ENCODE measurements at regions not wholly inside any gene's neighbourhood (a gene's known extent, or its start where the extent isn't known, plus 50 kb on each side); places are given as distances from the start of the nearest gene placed in this dataset.

DNA sequence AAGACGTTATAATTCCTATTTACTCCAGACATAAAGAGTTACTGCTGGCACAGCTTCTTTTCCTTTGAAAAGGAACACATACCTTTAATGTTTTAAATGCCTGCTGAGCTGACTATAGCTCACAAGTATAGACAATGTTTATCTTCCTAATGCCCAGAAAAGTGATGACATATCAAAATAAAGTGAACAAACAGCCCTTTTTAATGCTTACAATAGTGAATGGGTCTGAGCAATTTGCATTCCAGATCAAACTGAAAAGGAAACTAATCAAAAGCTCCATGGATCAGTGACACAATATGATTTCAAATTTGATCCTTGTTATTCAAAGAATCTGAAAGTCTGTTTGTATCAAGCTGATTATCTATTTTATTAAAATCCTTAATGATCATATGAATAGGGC, 233.6 kb upstream of the SEMA3E start:
- DNase-seq (ENCODE audit: low read depth, low spot score) = no peak
- H3K4me3 ChIP-seq (ENCODE audit: low read length) = no peak overlapping the region

GRCh38 chr7:83879063-83879462, 230.1 kb upstream of the SEMA3E start:
- DNase-seq (ENCODE audit: low read depth, low spot score) = no peak
- H3K4me3 ChIP-seq (ENCODE audit: low read length) = no peak overlapping the region

GRCh38 chr7:83878614-83879013, 229.7 kb upstream of the SEMA3E start:
- H3K4me3 ChIP-seq (ENCODE audit: low read length) = no peak overlapping the region
- no peak for DNase-seq (ENCODE audit: low read depth, low spot score)

DNA sequence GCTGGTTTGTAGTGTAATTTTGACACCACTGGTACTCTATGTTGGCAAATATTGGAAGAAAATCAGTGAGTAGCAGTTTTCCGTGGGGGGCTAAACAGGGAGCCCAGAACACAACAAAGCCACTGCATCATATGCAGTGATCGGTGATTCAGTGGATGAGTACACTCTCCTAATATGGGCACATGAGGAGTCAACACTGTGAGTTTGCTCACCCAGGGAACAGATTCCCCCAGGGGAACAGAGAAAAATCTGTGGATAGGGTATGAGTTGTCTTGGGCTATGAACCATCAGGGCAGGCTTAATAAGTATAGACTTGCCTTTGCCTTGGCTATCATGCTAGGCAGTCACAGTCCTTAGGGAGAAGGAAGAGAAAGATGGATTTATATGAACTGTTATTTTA, 227.7 kb upstream of the SEMA3E start:
- DNase-seq (ENCODE audit: low read depth, low spot score) = no peak
- H3K4me3 ChIP-seq (ENCODE audit: low read length) = no peak overlapping the region

DNA sequence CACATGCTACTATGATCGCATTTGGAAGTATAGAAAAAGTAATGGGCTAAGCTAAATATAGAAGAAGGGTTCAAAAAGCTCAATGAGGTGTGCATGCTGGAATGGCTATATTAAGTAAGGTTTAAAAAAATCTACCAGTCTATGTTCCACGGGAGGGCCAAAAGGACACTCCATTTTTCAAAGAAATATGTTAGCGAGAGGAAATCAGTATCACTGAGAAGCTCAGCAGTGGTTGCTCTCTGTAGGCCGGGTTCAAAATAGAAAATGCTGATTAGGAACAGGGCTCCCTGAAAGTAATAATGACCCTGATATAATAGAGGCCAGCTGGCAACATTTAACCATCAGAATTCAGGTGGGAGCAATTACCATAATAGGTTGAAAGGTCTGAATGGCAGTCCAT, 224.5 kb upstream of the SEMA3E start:
- H3K4me3 ChIP-seq (ENCODE audit: low read length) = no peak overlapping the region
- DNase-seq (ENCODE audit: low read depth, low spot score) = no peak

DNA sequence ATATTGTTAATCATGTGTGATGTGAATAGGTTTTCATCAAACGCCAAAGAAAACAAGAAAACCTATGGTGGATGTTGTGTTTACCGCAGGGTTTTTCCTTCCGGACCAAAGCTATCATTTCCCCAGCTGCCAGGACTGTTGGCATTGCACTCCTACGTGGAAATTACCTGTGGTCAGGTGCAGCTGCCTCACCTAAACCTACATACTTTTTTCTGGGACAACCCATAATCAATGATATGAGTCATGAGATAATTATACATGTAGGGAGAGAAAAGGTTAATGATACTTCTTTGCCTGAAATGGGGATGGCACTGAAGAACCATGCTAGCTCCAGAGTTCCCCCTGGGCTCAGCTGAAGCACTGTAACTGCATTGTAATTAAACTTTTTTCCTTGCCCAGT, 223.6 kb upstream of the SEMA3E start:
- no peak for DNase-seq (ENCODE audit: low read depth, low spot score)
- no peak overlapping the region for H3K4me3 ChIP-seq (ENCODE audit: low read length)

- DNase-seq (ENCODE audit: low read depth, low spot score) = no peak
- H3K4me3 ChIP-seq (ENCODE audit: low read length) = no peak overlapping the region
Measured at GRCh38 chr7:83870515-83870914, 221.6 kb upstream of the SEMA3E start.

- H3K4me3 ChIP-seq (ENCODE audit: low read length) = no peak overlapping the region
- no peak for DNase-seq (ENCODE audit: low read depth, low spot score)
Measured at GRCh38 chr7:83866582-83866981, 217.6 kb upstream of the SEMA3E start.

GRCh38 chr7:83864551-83864950, 215.6 kb upstream of the SEMA3E start:
- H3K4me3 ChIP-seq (ENCODE audit: low read length) = no peak overlapping the region
- DNase-seq (ENCODE audit: low read depth, low spot score) = no peak

GRCh38 chr7:83863906-83864305, 215.0 kb upstream of the SEMA3E start:
- no peak overlapping the region for H3K4me3 ChIP-seq (ENCODE audit: low read length)
- DNase-seq (ENCODE audit: low read depth, low spot score) = no peak

DNA sequence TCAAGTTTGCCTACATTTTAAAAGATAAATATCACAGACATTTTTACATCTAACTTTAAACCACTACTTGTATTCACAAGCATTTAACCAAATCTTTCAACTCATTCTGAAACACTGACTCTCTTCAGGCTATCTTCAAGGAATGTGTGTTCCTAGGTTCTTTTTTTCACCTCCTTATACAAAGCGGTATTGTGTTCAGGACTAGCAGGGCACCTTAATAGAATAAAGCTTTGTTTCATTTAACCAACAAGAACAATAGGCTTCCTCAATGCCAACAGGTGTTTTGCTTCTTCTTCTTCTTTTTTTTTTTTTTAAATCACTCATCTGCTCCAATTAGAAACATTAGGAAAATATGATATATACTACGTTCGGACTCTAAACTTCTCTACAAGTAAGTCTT, 212.9 kb upstream of the SEMA3E start:
- DNase-seq (ENCODE audit: low read depth, low spot score) = no peak
- H3K4me3 ChIP-seq (ENCODE audit: low read length) = no peak overlapping the region

DNA sequence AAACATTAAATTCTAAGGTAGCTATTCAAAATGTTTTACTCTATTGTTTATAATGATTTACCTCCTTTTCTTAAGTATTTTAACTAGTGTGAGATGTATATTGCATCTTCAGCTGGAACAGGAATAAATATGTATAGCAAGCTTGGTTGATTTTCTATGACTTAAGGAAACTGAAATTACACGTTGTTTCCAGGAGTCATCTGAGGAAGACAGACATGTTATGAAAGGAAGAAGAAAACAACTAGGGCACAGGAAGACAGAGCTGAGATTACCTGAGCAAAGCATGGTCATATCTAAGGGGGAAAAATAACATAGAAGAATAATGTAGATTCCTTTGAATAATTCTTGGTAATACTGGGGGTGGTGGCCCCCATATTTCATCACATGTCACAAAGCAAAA, 210.9 kb upstream of the SEMA3E start:
- no peak overlapping the region for H3K4me3 ChIP-seq (ENCODE audit: low read length)
- DNase-seq (ENCODE audit: low read depth, low spot score) = no peak

DNA sequence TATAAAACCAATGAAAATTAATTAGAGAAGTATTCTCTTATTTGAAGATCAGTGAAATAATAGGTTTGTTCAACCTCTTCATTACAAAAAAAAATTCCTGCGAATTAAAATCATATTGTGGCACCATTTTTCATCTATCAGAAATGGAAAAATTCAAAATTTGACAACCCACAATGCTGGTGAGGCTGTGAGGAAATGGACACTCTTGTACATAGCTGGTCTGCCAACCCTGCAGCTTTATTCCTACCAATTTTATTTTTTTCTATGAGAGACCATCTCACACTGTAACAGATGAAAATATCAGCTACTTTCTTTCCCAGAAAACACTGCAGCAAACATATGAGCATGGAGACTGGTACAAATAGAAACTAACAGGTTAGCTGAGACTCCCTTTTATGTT, 208.8 kb upstream of the SEMA3E start:
- no peak for DNase-seq (ENCODE audit: low read depth, low spot score)
- no peak overlapping the region for H3K4me3 ChIP-seq (ENCODE audit: low read length)

DNA sequence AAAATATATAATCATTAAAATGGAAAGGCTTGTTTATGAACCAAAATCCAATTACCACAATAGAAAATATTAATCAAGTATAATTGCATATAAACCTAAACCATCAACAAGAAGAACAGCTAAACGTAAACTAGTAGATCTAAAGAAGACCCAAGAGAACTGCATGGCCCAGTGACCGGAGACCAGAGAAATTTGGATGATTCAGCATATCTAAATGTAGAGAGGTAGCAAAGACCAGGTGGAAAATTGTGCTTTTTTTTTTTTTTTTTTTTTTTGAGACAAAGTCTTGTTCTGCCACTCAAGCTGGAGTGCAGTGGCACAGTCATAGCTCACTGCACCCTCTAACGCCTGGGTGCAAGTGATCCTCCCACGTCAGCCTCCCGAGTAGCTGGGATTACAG, 207.2 kb upstream of the SEMA3E start:
- no peak for DNase-seq (ENCODE audit: low read depth, low spot score)
- no peak overlapping the region for H3K4me3 ChIP-seq (ENCODE audit: low read length)

DNA sequence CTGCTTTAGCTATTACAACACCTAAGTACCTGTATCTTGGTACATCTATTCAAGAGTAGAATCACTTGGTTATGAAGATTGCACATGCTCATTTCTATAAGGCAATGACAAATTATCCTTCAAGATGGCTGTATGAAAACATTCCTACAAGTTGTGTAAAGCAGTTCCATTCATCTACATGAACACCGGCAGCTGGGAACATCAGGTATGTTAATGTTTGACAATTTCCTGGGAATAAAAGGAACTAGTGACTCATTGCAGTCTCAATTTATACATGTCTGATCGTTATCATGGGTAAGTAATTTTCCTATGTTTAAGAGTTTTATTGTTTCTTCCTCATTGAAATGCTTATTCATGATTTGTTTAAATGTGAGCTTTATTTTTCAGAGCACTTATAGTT, 203.2 kb upstream of the SEMA3E start:
- DNase-seq (ENCODE audit: low read depth, low spot score) = no peak

GRCh38 chr7:83851551-83851950, 202.6 kb upstream of the SEMA3E start:
- H3K4me3 ChIP-seq (ENCODE audit: low read length) = no peak overlapping the region
- DNase-seq (ENCODE audit: low read depth, low spot score) = no peak

More for the DNA sequence above, 203.2 kb upstream of the SEMA3E start:
- no peak overlapping the region for H3K4me3 ChIP-seq (ENCODE audit: low read length)

DNA sequence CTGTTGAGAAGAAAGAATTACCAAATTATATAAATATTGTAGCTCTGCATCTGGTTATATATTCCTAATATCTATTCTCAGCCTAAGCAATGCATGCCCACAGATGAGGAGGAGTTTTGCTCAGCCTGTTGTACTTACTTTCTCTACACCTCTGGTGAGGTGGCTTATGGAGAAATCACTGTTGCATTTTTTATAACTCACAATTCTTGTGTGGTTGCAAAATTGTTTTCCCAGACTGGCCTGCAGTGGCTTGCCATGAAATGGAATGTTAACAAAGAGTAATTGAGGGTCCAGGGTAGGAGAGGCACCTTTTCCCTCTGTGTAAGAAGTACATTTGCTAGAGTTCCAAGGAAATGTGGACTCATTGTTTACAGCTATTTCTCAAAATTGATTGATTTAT, 202.0 kb upstream of the SEMA3E start:
- no peak for DNase-seq (ENCODE audit: low read depth, low spot score)
- H3K4me3 ChIP-seq (ENCODE audit: low read length) = no peak overlapping the region

- DNase-seq (ENCODE audit: low read depth, low spot score) = no peak
- H3K4me3 ChIP-seq (ENCODE audit: low read length) = no peak overlapping the region
Measured at GRCh38 chr7:83850125-83850524, 201.2 kb upstream of the SEMA3E start.

- no peak for DNase-seq (ENCODE audit: low read depth, low spot score)
Measured at GRCh38 chr7:83849131-83849530, 200.2 kb upstream of the SEMA3E start.

DNA sequence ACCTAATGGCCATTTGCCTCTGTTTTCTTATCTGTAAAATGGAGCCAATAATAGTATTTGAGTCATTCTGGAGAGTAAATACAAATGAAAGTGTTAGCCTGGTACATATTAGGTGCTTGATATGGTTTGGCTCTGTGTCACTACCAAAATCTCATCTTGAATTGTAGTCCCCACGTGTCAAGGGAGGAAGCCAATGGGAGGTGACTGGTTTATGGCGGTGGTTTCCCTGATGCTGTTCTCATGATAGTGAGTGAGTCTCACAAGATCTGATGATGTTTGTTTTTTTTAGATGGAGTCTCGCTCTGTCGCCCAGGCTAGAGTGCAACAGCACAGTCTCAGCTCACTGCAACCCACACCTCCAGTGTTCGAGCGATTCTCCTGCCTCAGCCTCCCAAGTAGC, 194.0 kb upstream of the SEMA3E start:
- H3K4me3 ChIP-seq (ENCODE audit: low read length) = no peak overlapping the region
- no peak for DNase-seq (ENCODE audit: low read depth, low spot score)

More at GRCh38 chr7:83849131-83849530, 200.2 kb upstream of the SEMA3E start:
- no peak overlapping the region for H3K4me3 ChIP-seq (ENCODE audit: low read length)

DNA sequence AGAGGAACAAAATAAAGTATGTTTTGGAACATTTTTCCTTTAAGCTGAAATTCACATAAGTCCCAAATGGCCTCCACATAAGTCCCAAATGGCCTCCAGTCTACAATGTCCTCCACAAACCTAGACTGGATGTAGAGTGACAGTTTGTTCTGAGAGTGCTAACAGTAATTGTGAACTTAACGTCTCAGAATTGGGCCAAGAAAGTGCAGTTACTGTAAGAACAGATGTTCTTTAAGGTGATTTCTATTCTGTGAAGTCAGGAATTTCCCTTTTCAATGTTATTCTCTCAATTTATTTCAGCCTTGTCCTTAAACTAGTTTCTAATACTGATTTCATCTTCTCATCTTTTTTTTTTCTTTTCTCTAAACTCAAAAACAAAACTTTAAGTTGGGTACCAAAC, 188.7 kb upstream of the SEMA3E start:
- DNase-seq (ENCODE audit: low read depth, low spot score) = no peak
- no peak overlapping the region for H3K4me3 ChIP-seq (ENCODE audit: low read length)

DNA sequence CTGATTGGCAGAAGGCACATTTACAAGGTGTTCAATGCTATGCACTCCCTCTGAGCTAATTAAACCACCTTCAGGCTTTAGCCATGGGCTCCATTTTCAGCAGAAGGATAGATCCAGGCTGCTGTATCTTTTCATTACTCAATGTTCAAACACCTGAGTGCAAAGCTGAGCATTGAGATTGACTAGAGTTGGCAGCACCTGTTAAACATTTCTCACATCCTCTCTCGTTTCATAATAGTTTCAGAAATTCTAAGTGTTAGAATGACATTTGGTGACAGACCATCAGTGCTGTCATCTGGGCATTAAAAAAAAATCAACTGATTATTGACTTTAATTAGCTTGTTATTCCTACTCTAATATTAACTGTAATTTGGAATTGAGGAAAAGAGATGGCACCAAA, 187.1 kb upstream of the SEMA3E start:
- H3K4me3 ChIP-seq (ENCODE audit: low read length) = no peak overlapping the region
- DNase-seq (ENCODE audit: low read depth, low spot score) = no peak
